ENCODE measurements at regions not wholly inside any gene's neighbourhood (a gene's known extent, or its start where the extent isn't known, plus 50 kb on each side); places are given as distances from the start of the nearest gene placed in this dataset.

DNA sequence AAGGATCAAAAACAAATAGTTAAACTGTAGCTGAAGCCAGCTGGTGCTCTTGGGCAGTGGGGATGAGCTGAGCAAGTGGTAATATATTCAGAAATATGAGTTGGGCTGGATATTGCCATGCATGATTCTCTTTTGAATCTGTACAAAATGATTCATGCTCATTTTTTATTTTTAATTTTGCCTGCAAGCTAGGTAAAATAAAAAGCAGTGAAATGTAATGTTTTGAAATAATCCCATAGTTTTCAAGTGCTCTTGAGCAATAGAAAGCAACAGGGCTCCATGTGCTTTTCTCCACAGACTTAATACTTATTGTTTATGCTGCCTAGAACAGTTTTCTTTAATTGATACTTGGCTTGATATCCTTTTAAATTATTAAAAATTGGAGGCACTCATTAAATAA lies 489.3 kb downstream of the TLE4 start:
- Histone ChIP-seq H3K14ac (ENCODE audit: low read length) (no peak overlapping the region), H3K27ac (replicated peaks; ENCODE audit: low read length) (no peak overlapping the region), H2BK12ac (ENCODE audit: low read length) (no peak overlapping the region), H2BK15ac (ENCODE audit: low read length) (no peak overlapping the region), H3K36me3 (replicated peaks in 1 of 2; ENCODE audit: control insufficient read depth in 2 of 2, insufficient read depth in 2 of 2, low read length in 2 of 2) (no peaks in the 10 kb centered on the region), H2BK120ac (ENCODE audit: low read depth, low read length) (no peak overlapping the region), H3K4me2 (ENCODE audit: insufficient read depth, low read length, poor library complexity, severe bottlenecking) (no peak overlapping the region), H3K18ac (ENCODE audit: low read length) (no peak overlapping the region), H3K4me1 (ENCODE audit: control insufficient read depth in 2 of 2, insufficient read depth in 1 of 2, low read depth in 1 of 2, low read length in 2 of 2) (peaks cover 0 to 4% of the 10 kb centered on the region in 2 donors), H3K79me1 (ENCODE audit: low read depth, low read length) (no peaks in the 10 kb centered on the region), H3K9me3 (replicated peaks in 1 of 2; ENCODE audit: control insufficient read depth in 2 of 2, insufficient read depth in 1 of 2, low read depth in 1 of 2, low read length in 2 of 2) (peaks cover 3% of the 10 kb centered on the region in 2 donors), H3K27me3 (ENCODE audit: control insufficient read depth in 3 of 3, insufficient read depth in 3 of 3, low read depth in 1 of 3, low read length in 3 of 3) (peaks cover 0 to 2% (median 0%) of the 10 kb centered on the region in 3 experiments), H2BK5ac (ENCODE audit: low read length) (no peak overlapping the region), H3K4me3 (ENCODE audit: low read length in 2 of 2) (no peak overlapping the region), H3K23ac (ENCODE audit: low read depth, low read length, poor library complexity) (no peak overlapping the region), H2AK5ac (ENCODE audit: low read depth, low read length) (no peak overlapping the region), H2AFZ (ENCODE audit: low read length) (no peak overlapping the region), H3K4ac (ENCODE audit: low read length) (no peak overlapping the region), H3K9ac (ENCODE audit: low read depth, low read length, poor library complexity) (no peak overlapping the region), H4K8ac (ENCODE audit: low read depth, low read length) (no peak overlapping the region), H4K91ac (ENCODE audit: low read depth, low read length, poor library complexity) (no peak overlapping the region)
- DNase-seq (ENCODE audit: low spot score) = no peak

DNA sequence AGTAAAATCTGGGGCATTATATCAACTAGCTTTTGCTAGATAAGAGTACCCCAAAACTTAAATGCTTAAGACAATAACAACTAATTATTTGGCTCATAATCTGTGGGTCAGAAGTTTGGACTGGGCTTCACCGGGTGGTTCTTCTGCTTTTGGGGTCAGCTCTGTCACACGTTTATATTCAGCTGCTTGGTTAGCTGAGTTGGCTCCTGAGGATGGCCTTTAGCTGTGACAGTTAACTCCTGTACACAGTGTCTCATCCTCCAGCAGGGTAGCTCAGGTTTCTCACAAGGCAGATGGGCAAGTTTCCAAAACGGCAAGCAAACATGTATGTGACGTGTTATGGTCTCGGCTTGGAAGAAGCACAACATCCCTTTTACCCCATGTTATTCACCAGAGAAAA lies 488.2 kb downstream of the TLE4 start:
- Histone ChIP-seq H4K8ac (ENCODE audit: low read depth, low read length) (no peak overlapping the region), H3K14ac (ENCODE audit: low read length) (no peak overlapping the region), H3K4me1 (ENCODE audit: control insufficient read depth in 2 of 2, insufficient read depth in 1 of 2, low read depth in 1 of 2, low read length in 2 of 2) (peaks cover 0 to 4% of the 10 kb centered on the region in 2 donors), H2BK12ac (ENCODE audit: low read length) (no peak overlapping the region), H3K27me3 (ENCODE audit: control insufficient read depth in 3 of 3, insufficient read depth in 3 of 3, low read depth in 1 of 3, low read length in 3 of 3) (peaks cover 0 to 2% (median 0%) of the 10 kb centered on the region in 3 experiments), H2BK15ac (ENCODE audit: low read length) (no peak overlapping the region), H3K27ac (replicated peaks; ENCODE audit: low read length) (no peak overlapping the region), H3K36me3 (replicated peaks in 1 of 2; ENCODE audit: control insufficient read depth in 2 of 2, insufficient read depth in 2 of 2, low read length in 2 of 2) (no peaks in the 10 kb centered on the region), H2BK5ac (ENCODE audit: low read length) (no peak overlapping the region), H3K4ac (ENCODE audit: low read length) (no peak overlapping the region), H2AFZ (ENCODE audit: low read length) (no peak overlapping the region), H4K91ac (ENCODE audit: low read depth, low read length, poor library complexity) (no peak overlapping the region), H2AK5ac (ENCODE audit: low read depth, low read length) (no peak overlapping the region), H3K79me1 (ENCODE audit: low read depth, low read length) (no peaks in the 10 kb centered on the region), H3K9me3 (replicated peaks in 1 of 2; ENCODE audit: control insufficient read depth in 2 of 2, insufficient read depth in 1 of 2, low read depth in 1 of 2, low read length in 2 of 2) (peaks cover 3% of the 10 kb centered on the region in 2 donors), H3K4me2 (ENCODE audit: insufficient read depth, low read length, poor library complexity, severe bottlenecking) (no peak overlapping the region), H2BK120ac (ENCODE audit: low read depth, low read length) (no peak overlapping the region), H3K4me3 (ENCODE audit: low read length in 2 of 2) (no peak overlapping the region), H3K18ac (ENCODE audit: low read length) (no peak overlapping the region), H3K9ac (ENCODE audit: low read depth, low read length, poor library complexity) (no peak overlapping the region), H3K23ac (ENCODE audit: low read depth, low read length, poor library complexity) (no peak overlapping the region)
- no CpG with 5 or more reads among the region's 5 CpGs for WGBS, 2 donors (ENCODE audit: extremely low coverage in 2 of 2, insufficient read length in 2 of 2, insufficient replicate concordance in 1 of 2)
- no peak for DNase-seq (ENCODE audit: low spot score)

DNA sequence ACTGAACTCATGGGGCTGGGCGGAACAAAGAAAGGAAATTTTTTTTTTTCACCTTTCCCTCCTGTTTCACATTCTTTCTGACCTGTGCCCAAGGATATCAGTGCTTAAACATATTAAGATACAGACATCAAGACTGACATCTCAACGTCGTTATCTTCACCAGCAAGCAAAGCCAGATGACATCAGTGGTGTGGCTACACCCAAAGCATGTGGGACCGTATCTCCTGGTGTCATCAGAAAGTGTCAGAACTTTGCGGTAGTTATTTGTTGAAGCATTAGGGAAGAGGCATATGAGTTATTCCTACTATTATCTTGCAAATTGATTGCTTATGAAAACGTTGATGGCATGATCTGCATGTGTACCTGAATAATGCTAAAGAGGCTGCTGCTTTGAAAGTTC lies 487.4 kb downstream of the TLE4 start:
- H2BK12ac ChIP-seq (ENCODE audit: low read length) = no peak overlapping the region
- H3K14ac ChIP-seq (ENCODE audit: low read length) = no peak overlapping the region
- H2BK120ac ChIP-seq (ENCODE audit: low read depth, low read length) = no peak overlapping the region
- H3K23ac ChIP-seq (ENCODE audit: low read depth, low read length, poor library complexity) = no peak overlapping the region
- H2AK5ac ChIP-seq (ENCODE audit: low read depth, low read length) = no peak overlapping the region
- no peak overlapping the region for H2BK5ac ChIP-seq (ENCODE audit: low read length)
- H3K4ac ChIP-seq (ENCODE audit: low read length) = no peak overlapping the region
- peaks cover 0 to 3% of the 10 kb centered on the region in 2 donors for H3K4me1 ChIP-seq (ENCODE audit: control insufficient read depth in 2 of 2, insufficient read depth in 1 of 2, low read depth in 1 of 2, low read length in 2 of 2)
- H3K27ac ChIP-seq (replicated peaks; ENCODE audit: low read length) = no peak overlapping the region
- no peak overlapping the region for H3K4me3 ChIP-seq (ENCODE audit: low read length in 2 of 2)
- H2BK15ac ChIP-seq (ENCODE audit: low read length) = no peak overlapping the region
- WGBS, 2 donors (ENCODE audit: extremely low coverage in 2 of 2, insufficient read length in 2 of 2, insufficient replicate concordance in 1 of 2) = no CpG with 5 or more reads among the region's 6 CpGs
- no peak overlapping the region for H3K18ac ChIP-seq (ENCODE audit: low read length)
- H3K79me1 ChIP-seq (ENCODE audit: low read depth, low read length) = no peaks in the 10 kb centered on the region
- no peak overlapping the region for H3K9ac ChIP-seq (ENCODE audit: low read depth, low read length, poor library complexity)
- H3K36me3 ChIP-seq (replicated peaks in 1 of 2; ENCODE audit: control insufficient read depth in 2 of 2, insufficient read depth in 2 of 2, low read length in 2 of 2) = no peaks in the 10 kb centered on the region
- no peak overlapping the region for H2AFZ ChIP-seq (ENCODE audit: low read length)
- DNase-seq (ENCODE audit: low spot score) = no peak
- peaks cover 3% of the 10 kb centered on the region in 2 donors for H3K9me3 ChIP-seq (replicated peaks in 1 of 2; ENCODE audit: control insufficient read depth in 2 of 2, insufficient read depth in 1 of 2, low read depth in 1 of 2, low read length in 2 of 2)
- H4K91ac ChIP-seq (ENCODE audit: low read depth, low read length, poor library complexity) = no peak overlapping the region
- H3K27me3 ChIP-seq (ENCODE audit: control insufficient read depth in 3 of 3, insufficient read depth in 3 of 3, low read depth in 1 of 3, low read length in 3 of 3) = peaks cover 0 to 2% (median 0%) of the 10 kb centered on the region in 3 experiments
- no peak overlapping the region for H3K4me2 ChIP-seq (ENCODE audit: insufficient read depth, low read length, poor library complexity, severe bottlenecking)
- H4K8ac ChIP-seq (ENCODE audit: low read depth, low read length) = no peak overlapping the region

DNA sequence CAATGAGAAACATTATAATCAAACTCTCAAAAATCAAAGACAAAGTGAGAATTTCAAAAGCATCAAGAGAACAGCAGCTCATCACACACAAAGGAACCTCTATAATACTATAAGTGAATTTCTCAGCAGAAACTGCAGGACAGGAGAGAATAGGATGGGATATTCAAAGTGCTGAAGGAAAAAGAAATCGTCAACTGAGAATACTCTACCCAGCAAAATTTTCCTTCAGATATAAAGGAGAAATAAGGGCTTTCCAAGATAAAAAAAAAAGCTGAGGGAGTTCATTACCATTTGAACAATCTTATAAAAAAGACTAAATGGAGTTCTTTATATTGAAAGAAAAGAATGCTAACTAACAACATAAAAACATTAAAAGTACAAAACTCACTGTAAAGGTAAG lies 481.1 kb downstream of the TLE4 start:
- Histone ChIP-seq H2BK5ac (ENCODE audit: low read length) (no peak overlapping the region), H2BK120ac (ENCODE audit: low read depth, low read length) (no peak overlapping the region)
- no CpG with 5 or more reads among the region's 1 CpG for WGBS, 2 donors (ENCODE audit: extremely low coverage in 2 of 2, insufficient read length in 2 of 2, insufficient replicate concordance in 1 of 2)

More for the DNA sequence above, 481.1 kb downstream of the TLE4 start:
- DNase-seq (ENCODE audit: low spot score) = no peak
- Histone ChIP-seq H3K4me3 (ENCODE audit: low read length in 2 of 2) (no peak overlapping the region), H2BK12ac (ENCODE audit: low read length) (no peak overlapping the region), H3K27ac (replicated peaks; ENCODE audit: low read length) (no peak overlapping the region), H3K9me3 (replicated peaks in 1 of 2; ENCODE audit: control insufficient read depth in 2 of 2, insufficient read depth in 1 of 2, low read depth in 1 of 2, low read length in 2 of 2) (peaks cover 4 to 9% of the 10 kb centered on the region in 2 donors), H3K27me3 (ENCODE audit: control insufficient read depth in 3 of 3, insufficient read depth in 3 of 3, low read depth in 1 of 3, low read length in 3 of 3) (no peaks in the 10 kb centered on the region), H2BK15ac (ENCODE audit: low read length) (no peak overlapping the region), H3K14ac (ENCODE audit: low read length) (no peak overlapping the region), H2AFZ (ENCODE audit: low read length) (no peak overlapping the region), H3K9ac (ENCODE audit: low read depth, low read length, poor library complexity) (no peak overlapping the region), H4K8ac (ENCODE audit: low read depth, low read length) (no peak overlapping the region), H3K4ac (ENCODE audit: low read length) (no peak overlapping the region), H3K36me3 (replicated peaks in 1 of 2; ENCODE audit: control insufficient read depth in 2 of 2, insufficient read depth in 2 of 2, low read length in 2 of 2) (no peaks in the 10 kb centered on the region), H3K4me1 (ENCODE audit: control insufficient read depth in 2 of 2, insufficient read depth in 1 of 2, low read depth in 1 of 2, low read length in 2 of 2) (peaks cover 1 to 7% of the 10 kb centered on the region in 2 donors), H3K4me2 (ENCODE audit: insufficient read depth, low read length, poor library complexity, severe bottlenecking) (no peak overlapping the region), H3K18ac (ENCODE audit: low read length) (no peak overlapping the region), H4K91ac (ENCODE audit: low read depth, low read length, poor library complexity) (no peak overlapping the region), H3K23ac (ENCODE audit: low read depth, low read length, poor library complexity) (no peak overlapping the region), H3K79me1 (ENCODE audit: low read depth, low read length) (no peaks in the 10 kb centered on the region), H2AK5ac (ENCODE audit: low read depth, low read length) (no peak overlapping the region)
